DND-41 (cell line): ENCODE measurements at regions not wholly inside any gene's neighbourhood (a gene's known extent, or its start where the extent isn't known, plus 50 kb on each side); places are given as distances from the start of the nearest gene placed in this dataset.

Experiments
- ATAC-seq: fragments of 200-7000 bp; cut with Tn5 transposase; 3 replicates; pipeline ENCODE4 v1.9.1; 2021; ENCODE audit warnings: low read depth; ENCODE audit not compliant: insufficient read depth
- DNase-seq: peaks from one replicate; pipeline ENCODE4 v3.0.0-alpha.2; 2020
- H2AFZ ChIP-seq: 2 replicates; pipeline ENCODE4 v1.6.0; 2012; ENCODE audit warnings: low read depth, low read length
- H3K27ac ChIP-seq: 2 replicates; pipeline ENCODE4 v1.5.1; 2012; ENCODE audit warnings: low read length, inconsistent platforms
- H3K27me3 ChIP-seq: fragments of 200-600 bp; sonication (generic); 2 replicates; pipeline ENCODE4 v1.6.0; 2012; ENCODE audit warnings: low read length, mild to moderate bottlenecking, inconsistent platforms; ENCODE audit not compliant: insufficient read depth, poor library complexity
- H3K36me3 ChIP-seq: 2 replicates; pipeline ENCODE4 v1.5.1; 2012; ENCODE audit warnings: low read length, inconsistent platforms; ENCODE audit not compliant: insufficient read depth
- H3K4me1 ChIP-seq: 2 replicates; pipeline ENCODE4 v1.5.1; 2012; ENCODE audit warnings: mild to moderate bottlenecking, low read length; ENCODE audit not compliant: insufficient read depth
- H3K4me2 ChIP-seq: 2 replicates; pipeline ENCODE4 v1.6.0; 2012; ENCODE audit warnings: mild to moderate bottlenecking, moderate library complexity, low read length, inconsistent platforms; ENCODE audit not compliant: insufficient read depth
- H3K4me3 ChIP-seq, 2 experiments: fragments of 200-600 bp in 1 of 2; shearing (Covaris generic) in 1 of 2; 2 replicates each; pipeline ENCODE4 v1.5.1; 2012 to 2016; ENCODE audit warnings: inconsistent platforms in 2 of 2, low read length in 2 of 2, mild to moderate bottlenecking in 2 of 2, low read depth in 1 of 2, moderate library complexity in 1 of 2
- H3K79me2 ChIP-seq: 2 replicates; pipeline ENCODE4 v1.6.0; 2012; ENCODE audit warnings: low read length, inconsistent platforms; ENCODE audit not compliant: insufficient read depth
- H3K9ac ChIP-seq: 2 replicates; pipeline ENCODE4 v1.6.0; 2012; ENCODE audit warnings: low read depth, mild to moderate bottlenecking, inconsistent platforms, low read length, moderate library complexity
- H3K9me3 ChIP-seq: 2 replicates; pipeline ENCODE4 v1.5.1; 2012; ENCODE audit warnings: low read length, moderate library complexity, mild to moderate bottlenecking, inconsistent platforms; ENCODE audit not compliant: insufficient read depth, severe bottlenecking
- H4K20me1 ChIP-seq: 2 replicates; pipeline ENCODE4 v1.6.0; 2012; ENCODE audit warnings: low read length; ENCODE audit not compliant: insufficient read depth
- EZH2 ChIP-seq: IDR thresholded peaks from 3 replicates; pipeline ENCODE4 v1.6.1; 2012; ENCODE audit warnings: borderline replicate concordance, low read depth, mild to moderate bottlenecking, moderate library complexity, low read length, inconsistent platforms; ENCODE audit not compliant: severe bottlenecking
- TF ChIP-seq, protein P1 (sequence below): IDR thresholded peaks from 2 replicates; pipeline ENCODE4 v1.5.1; 2012; ENCODE audit warnings: borderline replicate concordance, low read length, moderate library complexity, mild to moderate bottlenecking; ENCODE audit not compliant: poor library complexity, severe bottlenecking; ENCODE audit errors: extremely low read depth

DNA sequence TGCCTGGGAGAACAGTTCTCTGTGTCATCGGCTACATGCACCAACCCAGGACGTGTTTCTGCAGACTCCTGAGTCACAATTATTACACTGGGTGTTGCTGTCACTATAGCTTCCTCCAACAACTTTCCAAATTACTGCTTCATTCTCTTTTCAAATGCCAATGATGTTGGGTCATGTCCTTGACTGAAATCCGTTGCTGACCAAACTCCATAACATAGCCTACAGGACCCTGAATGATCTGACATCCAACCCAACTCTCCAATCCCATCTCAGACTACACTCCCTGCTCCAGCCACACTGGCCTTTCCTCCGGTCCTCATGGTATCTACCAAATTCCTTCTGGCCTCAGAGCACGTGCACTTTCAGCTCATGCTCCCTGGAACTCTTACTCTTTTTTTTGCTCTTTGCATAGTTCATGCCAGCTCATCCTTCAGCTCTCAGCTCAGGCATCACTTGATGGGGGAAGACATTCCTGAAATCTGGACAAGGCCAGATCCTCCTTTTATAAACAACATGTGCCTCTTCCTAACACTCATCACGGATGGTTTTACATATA lies 108.8 kb upstream of the PTPRG start:
- Histone ChIP-seq H3K4me1 (no peaks in the 10 kb centered on the region), H4K20me1 (no peaks in the 10 kb centered on the region), H3K36me3 (no peaks in the 10 kb centered on the region), H3K4me3 (no peak overlapping the region), H2AFZ (no peak overlapping the region), H3K9ac (no peak overlapping the region), H3K4me2 (no peak overlapping the region), H3K79me2 (no peaks in the 10 kb centered on the region), H3K27me3 (no peaks in the 10 kb centered on the region), H3K27ac (no peak overlapping the region), H3K9me3 (no peaks in the 10 kb centered on the region)
- TF ChIP-seq, protein P1, sequence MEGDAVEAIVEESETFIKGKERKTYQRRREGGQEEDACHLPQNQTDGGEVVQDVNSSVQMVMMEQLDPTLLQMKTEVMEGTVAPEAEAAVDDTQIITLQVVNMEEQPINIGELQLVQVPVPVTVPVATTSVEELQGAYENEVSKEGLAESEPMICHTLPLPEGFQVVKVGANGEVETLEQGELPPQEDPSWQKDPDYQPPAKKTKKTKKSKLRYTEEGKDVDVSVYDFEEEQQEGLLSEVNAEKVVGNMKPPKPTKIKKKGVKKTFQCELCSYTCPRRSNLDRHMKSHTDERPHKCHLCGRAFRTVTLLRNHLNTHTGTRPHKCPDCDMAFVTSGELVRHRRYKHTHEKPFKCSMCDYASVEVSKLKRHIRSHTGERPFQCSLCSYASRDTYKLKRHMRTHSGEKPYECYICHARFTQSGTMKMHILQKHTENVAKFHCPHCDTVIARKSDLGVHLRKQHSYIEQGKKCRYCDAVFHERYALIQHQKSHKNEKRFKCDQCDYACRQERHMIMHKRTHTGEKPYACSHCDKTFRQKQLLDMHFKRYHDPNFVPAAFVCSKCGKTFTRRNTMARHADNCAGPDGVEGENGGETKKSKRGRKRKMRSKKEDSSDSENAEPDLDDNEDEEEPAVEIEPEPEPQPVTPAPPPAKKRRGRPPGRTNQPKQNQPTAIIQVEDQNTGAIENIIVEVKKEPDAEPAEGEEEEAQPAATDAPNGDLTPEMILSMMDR, result no peak
- TF ChIP-seq EZH2, result no peak
- DNase-seq, result no peak
- ATAC-seq, result no peak

DNA sequence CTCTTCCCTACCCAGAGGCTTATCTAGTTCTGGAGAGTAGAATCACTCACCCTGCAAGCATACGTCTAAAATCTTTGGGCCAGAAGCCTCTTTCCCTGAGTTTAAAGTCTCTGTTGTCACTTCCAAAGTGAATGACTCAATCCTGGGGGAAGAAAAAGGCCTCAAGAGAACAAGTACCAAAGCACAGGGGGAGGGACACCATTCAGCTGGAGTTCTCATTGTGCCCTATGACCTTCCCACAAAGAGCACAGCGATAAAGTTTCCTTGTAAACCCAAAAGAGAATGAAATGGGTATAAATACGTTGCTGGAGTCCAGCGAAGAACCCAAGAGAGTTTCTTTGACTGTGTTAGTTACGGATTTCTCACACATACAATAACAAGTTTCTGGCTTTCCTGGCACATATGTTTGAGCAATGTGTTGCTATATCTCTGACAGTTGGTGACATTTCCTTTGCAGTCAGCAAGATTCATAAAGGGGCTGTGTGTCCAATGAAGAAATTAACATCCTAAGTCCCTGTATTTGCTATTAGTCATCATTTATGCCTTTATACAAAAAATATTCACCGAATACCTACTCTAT lies 107.3 kb upstream of the PTPRG start:
- H3K79me2 ChIP-seq, result no peaks in the 10 kb centered on the region
- no peaks in the 10 kb centered on the region for H3K4me1 ChIP-seq
- H3K36me3 ChIP-seq, result no peaks in the 10 kb centered on the region
- ATAC-seq (no peak), DNase-seq (no peak)
- no peaks in the 10 kb centered on the region for H3K27me3 ChIP-seq
- no peak overlapping the region for H3K9ac ChIP-seq
- TF ChIP-seq, protein P1, result no peak
- TF ChIP-seq EZH2, result no peak
- no peak overlapping the region for H3K4me2 ChIP-seq
- no peaks in the 10 kb centered on the region for H3K9me3 ChIP-seq
- no peaks in the 10 kb centered on the region for H4K20me1 ChIP-seq
- no peak overlapping the region for H3K4me3 ChIP-seq
- no peak overlapping the region for H3K27ac ChIP-seq
- H2AFZ ChIP-seq, result no peak overlapping the region

DNA sequence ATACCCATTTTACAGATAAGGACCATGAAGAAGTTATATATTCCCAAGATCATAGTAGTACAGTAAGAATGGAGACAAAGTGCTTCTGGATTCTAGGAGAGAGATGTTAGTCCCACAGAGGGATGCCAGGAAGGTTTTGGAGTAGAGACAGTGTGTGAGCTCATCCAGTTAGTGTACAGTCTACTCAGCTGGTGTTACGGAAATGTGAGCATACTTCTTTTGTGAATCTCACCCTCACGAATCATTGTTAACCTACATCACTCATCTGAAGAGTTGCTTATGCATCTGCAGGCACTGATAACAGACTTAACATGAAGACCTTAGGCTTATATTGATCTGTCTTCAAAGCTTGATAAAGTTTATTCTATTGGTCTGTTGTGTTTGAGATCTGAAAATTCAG lies 106.6 kb upstream of the PTPRG start:
- H3K4me3 ChIP-seq, result no peak overlapping the region
- no peaks in the 10 kb centered on the region for H3K9me3 ChIP-seq
- H2AFZ ChIP-seq, result no peak overlapping the region
- no peak overlapping the region for H3K9ac ChIP-seq
- no peak overlapping the region for H3K4me2 ChIP-seq
- TF ChIP-seq, protein P1, result no peak
- no peak for TF ChIP-seq EZH2
- H3K36me3 ChIP-seq, result no peaks in the 10 kb centered on the region
- no peaks in the 10 kb centered on the region for H4K20me1 ChIP-seq
- ATAC-seq (no peak), DNase-seq (no peak)
- H3K27ac ChIP-seq, result no peak overlapping the region
- H3K79me2 ChIP-seq, result no peaks in the 10 kb centered on the region
- H3K27me3 ChIP-seq, result no peaks in the 10 kb centered on the region
- H3K4me1 ChIP-seq, result no peaks in the 10 kb centered on the region
